Stomach (tissue), 4 donors: ENCODE measurements at regions not wholly inside any gene's neighbourhood (a gene's known extent, or its start where the extent isn't known, plus 50 kb on each side); places are given as distances from the start of the nearest gene placed in this dataset.
"Not testable (repeated sequence)": the region's sequence is repeated elsewhere in the genome, so short reads cannot be mapped to it uniquely, and the experiment has no call there.

Experiments
- CTCF ChIP-seq, 7 experiments: fragments of 450-650 bp in 4 of 7; fragments of 200-600 bp in 3 of 7; sonication (generic) in 3 of 7; IDR thresholded peaks; one replicate each; pipeline ENCODE4 v1.5.1; 2016 to 2019; ENCODE audit warnings: antibody characterized with exemption in 7 of 7, control low read depth in 2 of 7, mild to moderate bottlenecking in 1 of 7
- POLR2AphosphoS5 ChIP-seq, 3 donors: sonication (generic); formaldehyde crosslinking; IDR thresholded peaks; one replicate each; pipeline ENCODE4 v1.6.1; 2016; ENCODE audit warnings: antibody characterized with exemption in 3 of 3

DNA sequence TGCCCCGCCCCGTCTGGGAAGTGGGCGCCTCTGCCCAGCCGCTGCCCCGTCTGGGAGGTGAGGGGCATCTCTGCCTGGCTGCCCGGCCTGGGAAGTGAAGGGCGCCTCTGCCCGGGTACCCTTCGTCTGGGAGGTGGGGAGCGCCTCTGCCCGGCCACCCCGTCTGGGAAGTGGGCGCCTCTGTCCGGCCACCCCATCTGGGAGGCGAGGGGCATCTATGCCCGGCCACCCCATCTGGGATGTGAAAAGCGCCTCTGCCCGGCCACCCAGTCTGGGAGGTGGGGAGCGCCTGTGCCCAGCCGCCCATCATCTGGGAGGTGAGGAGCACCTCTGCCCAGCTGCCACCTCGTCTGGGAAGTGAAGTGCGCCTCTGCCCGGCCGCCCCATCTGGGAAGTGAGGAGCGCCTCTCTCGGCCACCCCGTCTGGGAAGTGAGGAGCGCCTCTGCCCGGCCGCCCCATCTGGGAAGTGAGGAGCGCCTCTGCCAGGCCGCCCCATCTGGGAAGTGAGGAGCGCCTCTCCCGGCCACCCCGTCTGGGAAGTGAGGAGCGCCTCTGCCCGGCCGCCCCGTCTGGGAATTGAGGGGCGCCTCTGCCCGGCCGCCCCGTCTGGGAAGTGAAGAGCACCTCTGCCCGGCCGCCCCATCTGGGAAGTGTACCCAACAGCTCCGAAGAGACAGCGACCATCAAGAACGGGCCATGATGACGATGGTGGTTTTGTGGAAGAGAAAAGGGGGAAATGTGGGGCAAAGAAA, 58.3 kb upstream of the PARP8 start:
- TF ChIP-seq CTCF, POLR2AphosphoS5 (IDR thresholded peaks at IDR 0.05): not testable (repeated sequence)
